GM19035 (cell line): ENCODE measurements at regions not wholly inside any gene's neighbourhood (a gene's known extent, or its start where the extent isn't known, plus 50 kb on each side); places are given as distances from the start of the nearest gene placed in this dataset.
"Not testable (repeated sequence)": the region's sequence is repeated elsewhere in the genome, so short reads cannot be mapped to it uniquely, and the experiment has no call there.

ENCODE experiments used
- ATAC-seq: cut with Tn5 transposase; IDR thresholded peaks from one replicate; pipeline ENCODE4 v1.9.1; 2021; ENCODE audit not compliant: unreplicated experiment

DNA sequence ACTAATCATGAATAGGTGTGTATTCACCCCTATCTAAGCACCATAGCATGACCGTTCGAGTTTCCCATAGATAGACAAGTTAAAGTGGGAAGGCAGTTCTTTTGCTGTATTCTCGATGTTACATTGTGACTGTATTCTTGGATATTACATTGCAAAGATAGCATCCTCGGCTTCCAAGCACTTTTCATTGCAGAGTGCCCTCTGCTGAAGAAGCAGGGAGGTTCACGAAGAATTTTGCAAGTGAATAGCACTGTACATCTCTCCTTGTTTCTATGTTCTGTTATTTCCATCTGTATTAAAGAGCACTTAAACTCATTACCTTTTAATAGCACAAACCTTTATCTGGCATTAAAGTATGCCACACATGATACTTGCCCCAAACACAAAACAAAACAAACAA is 426.7 kb upstream of the ARX start:
- no peak for ATAC-seq

DNA sequence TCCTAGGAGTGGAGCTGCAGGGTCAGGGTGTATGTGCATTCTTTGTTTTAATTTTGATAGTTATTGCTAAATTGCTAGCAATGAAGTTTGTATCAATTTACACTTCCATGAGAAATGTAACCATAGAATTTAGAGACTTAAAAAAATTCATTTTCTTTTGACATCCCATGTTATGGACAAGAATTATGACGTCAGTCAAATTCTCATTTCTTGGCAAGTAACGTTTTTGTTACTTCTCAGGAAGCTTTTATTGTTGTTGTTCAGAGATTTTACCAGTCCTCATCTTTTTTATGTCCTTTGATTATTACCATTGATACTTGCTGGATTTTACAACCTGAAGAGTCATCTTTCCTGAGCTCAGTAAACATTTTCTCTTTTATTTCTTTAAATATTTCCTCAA is 417.5 kb upstream of the ARX start:
- ATAC-seq: no peak

DNA sequence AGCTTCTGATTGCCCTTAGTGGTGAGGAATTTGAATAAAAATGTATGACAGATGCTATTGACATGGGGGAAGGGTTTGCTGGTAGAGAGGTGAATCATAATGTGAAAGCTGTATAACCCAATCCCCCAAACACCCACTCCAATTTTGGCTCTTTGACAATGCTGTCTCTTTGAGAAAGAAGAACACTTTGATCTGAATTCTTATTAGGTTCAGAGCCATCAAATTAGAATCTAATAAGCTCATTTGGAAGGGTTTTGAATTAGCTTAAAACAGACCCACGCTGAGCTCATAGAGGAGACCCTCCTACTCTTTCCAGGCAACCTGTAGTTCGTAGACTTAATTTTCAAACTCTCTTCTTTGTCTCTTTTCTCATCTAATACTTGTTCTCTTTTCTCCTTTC is 416.6 kb upstream of the ARX start:
- ATAC-seq: no peak

DNA sequence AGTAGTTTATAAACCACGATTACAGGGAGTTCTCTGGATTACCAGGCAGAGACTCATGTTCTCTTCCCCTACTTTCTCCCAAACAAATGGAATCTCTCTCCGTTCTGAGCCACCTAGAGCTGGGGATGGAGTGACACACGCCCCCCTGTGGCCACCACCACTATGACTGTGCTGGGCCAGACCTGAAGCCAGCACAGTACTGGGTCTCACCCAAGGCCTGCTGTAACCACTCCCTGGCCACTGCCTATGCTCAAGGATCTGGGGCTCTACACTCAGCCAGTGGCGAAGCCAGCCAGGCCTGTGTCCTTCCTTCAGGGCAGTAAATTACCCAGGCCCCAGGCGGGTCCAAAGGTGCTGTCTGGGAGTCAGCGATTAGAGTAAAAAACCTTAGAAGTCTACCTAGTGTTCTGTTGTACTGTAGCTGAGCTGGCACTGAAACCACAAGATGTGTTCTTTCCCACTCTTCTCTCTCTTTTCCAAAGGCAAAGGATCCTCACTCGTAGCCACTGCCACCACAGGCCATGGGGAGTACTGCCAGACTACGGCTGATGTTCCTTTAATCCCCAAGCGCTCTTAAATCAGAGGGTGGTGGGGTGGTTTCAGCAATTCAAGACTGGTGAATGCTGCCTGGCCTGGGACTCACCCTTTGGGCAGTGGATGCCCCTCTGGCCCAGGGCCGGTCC is 412.2 kb upstream of the ARX start:
- no peak for ATAC-seq

DNA sequence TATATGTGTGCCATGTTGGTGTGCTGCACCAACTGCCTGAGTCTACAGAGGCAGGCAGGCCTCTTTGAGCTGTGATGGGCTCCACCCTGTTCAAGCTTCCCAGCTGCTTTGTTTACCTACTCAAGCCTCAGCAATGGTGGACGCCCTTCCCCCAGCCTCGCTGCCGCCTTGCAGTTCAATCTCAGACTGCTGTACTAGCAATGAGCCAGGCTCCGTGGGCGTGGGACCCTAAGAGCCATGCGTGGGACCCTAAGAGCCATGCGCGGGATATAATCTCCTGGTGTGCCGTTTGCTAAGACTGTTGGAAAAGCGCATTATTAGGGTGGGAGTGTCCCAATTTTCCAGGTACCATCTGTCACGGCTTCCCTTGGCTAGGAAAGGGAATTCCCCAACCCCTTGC is 388.4 kb upstream of the ARX start:
- ATAC-seq: not testable (repeated sequence)

DNA sequence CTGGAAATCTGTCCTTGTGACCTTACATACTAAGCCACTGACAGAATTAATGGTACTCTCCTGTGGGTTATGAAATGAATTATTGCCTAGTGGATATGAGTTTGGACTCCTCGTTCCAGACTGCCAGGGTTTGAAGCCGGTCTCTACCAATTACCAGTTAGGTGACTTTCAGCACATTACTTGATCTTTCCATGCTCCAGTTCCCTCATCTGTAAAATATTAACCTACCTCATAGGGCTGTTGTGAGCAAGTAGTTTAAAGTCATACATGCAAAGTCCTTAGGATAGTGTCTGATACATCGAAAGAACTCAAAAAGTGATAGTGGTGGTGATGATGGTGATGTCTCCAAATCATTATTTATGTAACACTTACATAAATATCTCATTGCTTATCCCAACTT is 373.5 kb upstream of the ARX start:
- ATAC-seq: no peak

DNA sequence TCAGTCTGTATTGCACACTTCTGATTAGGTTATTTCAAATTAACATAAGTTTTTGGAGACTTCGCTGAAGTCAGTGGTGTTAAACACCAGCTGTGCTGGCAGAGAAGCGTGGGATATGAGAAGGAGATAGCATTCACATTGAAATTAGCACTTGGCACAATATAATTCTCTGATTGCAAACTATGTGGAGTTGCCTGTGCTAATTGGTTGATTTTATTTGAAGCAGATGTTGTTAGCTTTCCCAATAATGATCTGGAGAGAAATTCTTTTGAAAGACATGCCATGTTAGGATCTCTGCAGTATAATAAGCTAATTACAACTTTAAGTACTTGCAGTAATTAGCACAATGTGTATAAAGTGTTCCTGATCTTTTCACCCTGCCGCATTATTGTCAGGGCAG is 367.4 kb upstream of the ARX start:
- no peak for ATAC-seq

DNA sequence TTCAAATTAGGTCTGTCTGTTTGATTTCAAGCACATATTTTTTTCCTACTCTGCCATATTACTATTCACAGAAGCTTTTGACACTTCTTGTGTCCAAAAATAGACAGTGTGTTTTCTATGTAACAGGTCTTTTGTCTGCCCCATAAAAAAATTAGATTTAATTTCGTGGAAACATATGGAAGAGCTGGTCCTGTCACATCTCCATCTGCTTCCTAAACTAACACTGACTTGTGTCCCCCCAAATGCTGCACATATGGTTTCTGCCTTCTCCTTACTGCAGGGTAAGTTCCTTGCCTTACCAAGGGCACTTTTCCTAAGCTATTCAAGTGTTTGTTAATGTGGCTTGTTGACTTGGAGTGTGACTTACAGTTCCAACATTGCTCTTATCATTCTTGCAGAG is 340.7 kb upstream of the ARX start:
- no peak for ATAC-seq

DNA sequence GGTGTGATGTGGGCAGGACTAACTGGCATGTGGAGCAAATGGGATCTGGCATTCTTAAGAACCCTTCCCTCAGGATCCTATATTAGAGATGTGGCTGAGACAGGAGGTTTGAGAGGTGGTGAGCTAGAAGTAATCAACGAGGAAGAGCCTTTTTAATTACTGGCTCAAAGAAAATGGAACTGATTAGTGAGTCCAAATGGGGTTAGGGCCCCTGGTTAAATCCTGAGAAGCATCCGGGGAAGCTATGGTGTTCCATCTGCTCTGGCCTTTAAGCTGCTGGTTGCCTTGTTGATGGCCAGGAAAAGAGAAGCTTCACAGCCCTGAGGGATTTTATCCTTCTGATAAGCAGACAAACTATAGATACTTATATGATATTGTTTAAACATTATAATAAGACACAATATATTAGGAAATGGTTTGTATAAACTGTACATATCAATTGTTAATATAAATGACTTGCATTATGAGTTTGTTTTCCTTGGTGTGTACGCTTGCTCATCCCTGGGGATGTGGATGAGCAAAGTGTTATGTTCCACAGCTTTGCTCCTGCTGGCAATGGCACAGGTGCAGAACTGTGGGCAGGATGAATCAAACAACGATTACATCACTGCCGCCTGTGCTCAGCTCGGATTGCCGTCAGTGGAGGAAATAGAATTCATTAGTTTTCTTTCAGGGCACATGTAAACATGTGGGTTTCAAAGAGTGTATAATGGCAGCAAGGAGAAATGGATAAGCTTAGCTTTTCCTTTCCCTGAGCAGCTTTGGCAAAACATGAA is 328.6 kb upstream of the ARX start:
- ATAC-seq: no peak

DNA sequence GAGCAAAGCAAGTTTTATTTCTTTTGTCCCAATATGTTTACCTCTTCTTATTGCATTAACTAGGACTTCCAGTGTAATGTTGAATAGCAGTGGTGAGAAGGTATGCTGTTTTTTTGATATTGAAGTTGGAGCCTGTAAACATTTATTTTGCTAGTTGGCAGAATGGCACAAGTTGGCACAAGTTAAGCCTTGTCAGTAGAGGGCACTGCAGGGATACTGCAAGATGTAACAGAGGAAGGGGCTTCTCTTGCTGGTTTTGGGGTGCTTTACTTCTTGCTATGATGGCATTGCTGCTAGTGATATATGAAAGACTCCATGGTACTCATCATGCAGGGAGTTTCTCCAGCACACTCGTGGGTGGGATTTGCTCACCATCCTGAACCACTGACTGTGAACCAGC is 327.3 kb upstream of the ARX start:
- no peak for ATAC-seq

DNA sequence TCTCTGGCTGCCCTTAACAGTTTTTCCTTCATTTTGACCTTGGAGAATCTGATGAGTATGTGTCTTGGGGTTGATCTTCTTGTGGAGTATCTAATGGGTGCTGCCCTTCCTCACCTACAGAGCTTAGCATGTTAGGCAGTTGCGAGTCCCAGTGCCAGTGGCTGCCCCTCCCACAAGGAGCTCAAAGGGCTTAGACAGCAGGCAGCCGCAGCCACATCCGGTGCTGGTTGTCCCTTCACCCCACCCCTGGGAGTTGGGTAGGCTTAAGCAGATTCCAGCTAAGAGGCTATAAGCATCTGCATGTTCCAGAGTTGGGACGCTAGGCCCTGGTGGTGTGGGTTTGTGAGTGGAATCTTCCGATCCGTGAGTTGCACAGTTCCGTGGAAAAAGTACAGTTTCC is 322.1 kb upstream of the ARX start:
- ATAC-seq: no peak

DNA sequence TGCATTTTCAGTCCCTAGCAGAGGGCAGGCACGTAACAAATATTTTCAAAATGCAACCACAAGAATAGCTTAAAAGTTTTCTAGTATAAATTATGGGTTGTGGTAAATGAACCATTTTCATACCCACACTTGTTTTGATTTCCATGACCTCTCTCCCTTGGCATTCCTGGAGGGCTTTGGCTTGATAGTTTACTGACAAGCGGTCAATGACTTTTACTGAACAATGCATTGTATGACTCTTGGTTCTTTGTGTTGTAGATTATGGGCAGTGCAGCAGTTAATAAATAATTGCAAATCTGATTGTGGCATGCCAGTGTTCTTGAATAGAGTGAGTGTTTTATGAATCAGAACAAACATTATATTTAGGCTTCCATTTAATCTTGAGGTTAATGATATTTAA is 285.2 kb upstream of the ARX start:
- ATAC-seq: no peak

DNA sequence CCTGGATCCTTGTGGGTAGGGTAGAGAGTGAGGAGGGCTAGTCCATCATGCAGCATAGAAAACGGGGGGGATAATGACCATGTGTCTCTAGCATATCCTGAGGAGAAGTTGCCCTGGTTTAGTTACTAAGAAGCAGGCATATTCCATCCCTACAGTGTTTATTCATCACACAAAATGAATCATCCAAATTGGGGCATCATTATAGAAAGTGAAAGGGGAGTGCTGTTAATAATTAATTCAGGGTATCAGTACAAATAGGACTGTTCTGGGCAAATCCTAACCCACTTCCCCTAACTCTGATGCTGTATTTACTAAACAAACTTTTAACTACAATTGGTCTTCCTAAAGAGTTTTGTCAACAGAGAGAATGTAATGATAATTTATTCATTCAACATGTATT is 281.1 kb upstream of the ARX start:
- ATAC-seq: no peak

DNA sequence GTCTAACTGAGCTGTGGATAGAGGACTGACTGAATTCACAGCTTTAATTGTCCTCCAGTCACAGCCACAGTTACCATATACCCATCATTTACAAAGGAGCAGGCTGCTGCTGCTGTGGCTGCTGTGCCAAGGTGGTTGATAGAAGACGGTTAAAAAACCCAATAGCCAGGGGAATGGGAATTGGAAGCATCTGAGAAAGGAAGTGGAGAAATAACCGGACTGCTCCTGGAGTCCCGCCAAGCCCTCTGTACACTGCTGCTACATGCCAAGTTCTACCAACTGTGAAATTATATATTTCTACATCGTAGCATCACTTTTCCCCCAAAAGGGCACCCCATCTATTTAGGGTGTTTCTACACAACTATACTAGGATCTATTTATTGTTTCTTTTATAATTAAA is 279.7 kb upstream of the ARX start:
- ATAC-seq: no peak

DNA sequence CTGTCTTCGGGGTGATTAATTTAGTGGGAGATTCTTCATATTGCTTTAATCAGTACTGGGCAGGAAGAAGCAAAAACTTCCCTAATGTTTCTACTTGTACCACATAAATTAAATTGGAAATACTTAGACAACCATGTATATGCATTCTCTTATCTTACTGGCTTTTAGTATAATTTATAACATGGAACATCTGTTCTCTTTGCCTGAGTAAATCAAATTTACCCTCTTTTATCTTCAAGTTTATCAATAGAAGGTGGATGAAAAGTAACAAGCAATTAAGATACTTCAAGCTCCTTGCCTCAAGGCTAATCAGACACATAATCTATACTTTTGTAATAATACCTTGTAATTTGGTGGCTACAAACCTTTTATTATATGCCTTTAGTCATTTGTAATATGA is 274.4 kb upstream of the ARX start:
- no peak for ATAC-seq

DNA sequence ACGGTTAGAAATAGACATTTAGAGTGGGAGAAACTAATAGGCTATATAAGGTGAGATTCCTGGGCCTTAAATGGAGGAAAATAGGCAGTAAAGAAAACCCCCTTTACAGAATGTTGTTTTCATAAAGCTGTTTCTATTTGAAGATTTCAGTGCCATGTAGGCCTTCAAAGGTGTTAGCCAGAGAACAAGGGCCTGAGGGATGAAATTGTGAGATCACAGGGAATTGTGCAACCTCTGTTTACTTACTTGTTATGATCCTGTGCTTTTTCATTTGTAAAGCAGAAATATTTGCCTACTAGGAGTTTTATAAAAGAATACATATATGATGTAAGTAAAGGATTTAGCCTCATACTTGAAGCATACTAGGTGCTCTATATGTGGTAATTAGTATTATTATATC is 272.9 kb upstream of the ARX start:
- no peak for ATAC-seq

DNA sequence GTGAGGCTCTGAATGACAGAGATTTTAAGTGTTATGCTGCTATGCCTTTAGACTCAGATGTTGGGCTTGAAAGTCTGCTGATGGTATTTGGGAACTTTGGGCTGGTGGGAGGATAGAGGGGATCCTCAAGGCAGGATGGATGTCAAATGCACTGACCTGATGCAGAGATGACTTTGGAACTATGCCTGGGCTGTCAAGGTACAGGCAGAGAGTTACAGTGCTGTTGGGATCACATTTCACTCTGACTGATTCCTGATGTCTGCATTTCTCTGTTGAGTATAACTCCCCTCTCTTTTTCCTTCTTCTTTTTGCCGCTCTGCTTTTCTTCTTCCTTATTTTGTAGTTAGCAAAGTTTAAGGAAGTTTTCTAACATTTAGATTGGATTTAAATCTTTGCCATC is 271.8 kb upstream of the ARX start:
- ATAC-seq: no peak

DNA sequence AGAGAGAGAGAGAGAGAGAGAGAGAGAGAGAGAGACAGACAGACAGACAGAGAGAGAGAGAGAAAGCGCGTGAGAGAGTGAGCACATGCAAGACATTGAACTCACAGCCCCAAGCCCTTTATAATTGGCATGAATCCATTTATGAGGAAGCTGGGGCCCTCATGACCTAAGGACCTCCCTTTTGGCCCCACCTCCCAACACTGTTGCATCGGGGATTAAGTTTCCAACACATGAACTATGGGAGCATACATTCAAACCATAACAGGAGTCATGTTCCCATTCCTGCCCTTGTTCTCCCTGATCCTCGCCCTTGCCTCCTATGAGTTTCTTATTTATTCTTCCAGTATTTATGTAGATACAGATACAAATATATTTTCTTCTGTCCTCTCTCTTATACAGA is 269.8 kb upstream of the ARX start:
- ATAC-seq: no peak

DNA sequence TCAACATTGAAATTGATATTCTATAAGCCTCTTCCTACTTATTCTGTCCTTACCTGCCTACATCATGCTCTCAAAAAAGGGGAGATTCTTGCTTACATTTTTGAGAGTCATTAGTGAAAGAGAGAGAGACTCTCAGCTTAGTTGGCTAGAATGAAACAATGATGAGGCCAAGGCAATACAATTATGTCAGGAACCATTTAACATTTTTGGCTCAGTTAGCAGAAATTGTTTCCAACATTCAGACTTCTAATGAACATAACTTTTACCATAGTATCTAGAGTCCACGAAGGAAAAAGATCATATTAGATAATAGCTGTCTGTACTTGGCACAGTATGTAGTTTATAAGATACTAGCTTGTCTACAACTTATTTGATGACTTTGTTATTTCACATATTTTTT is 263.7 kb upstream of the ARX start:
- no peak for ATAC-seq

DNA sequence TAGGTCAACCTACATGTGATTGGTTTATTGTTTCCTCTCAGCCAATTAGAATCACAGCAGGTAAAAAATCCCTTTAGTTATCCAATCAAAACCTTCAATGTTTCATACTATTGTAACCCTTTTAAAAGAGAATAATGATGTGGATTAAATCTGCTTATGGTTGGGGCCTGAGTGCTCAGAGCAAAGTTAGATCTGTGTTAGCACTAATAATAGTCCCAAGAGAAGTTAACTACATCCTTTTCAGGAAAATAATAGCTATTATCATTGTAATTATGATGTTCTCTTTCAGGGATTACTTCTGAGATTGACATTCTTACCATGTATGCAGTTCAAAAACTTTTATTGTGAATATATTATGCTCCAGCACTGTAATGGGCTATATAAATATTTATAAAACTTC is 262.6 kb upstream of the ARX start:
- no peak for ATAC-seq

DNA sequence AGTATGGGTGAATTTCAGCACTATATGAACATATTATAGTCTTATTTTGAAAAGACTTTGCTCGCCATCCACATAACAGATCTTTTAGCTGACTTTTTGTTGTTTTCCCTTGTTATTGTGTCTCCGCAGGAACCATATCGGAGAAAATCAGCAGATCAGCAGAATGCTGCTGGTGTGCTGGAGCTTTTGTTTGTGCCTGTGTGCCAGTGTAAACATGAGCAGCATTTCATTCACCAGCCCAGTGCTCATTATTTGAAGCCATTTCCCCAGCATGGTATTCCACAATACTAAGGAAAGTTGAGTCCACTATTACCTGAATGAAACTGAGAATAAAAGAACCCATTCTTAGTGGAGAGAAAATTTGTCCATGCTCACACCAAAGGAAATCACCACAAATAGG is 261.8 kb upstream of the ARX start:
- no peak for ATAC-seq

DNA sequence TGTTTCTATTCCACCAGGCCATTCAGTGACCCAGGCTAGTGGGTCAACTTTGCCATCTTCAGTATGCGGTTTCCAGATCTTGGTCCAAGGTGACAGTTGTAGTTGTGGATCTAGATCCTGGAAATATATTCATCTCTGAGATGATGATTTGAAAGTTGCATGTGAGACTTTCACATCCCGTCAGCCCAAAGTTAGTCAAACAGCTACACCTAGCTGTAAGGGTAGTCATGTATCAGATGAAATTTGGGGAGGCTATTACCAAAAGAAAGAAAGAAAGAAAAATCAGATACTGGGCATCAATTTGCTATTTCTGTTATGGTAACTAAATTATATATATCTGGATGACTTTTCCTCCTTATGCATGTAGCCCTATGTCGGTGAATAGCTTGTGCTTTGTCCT is 259.4 kb upstream of the ARX start:
- ATAC-seq: no peak

DNA sequence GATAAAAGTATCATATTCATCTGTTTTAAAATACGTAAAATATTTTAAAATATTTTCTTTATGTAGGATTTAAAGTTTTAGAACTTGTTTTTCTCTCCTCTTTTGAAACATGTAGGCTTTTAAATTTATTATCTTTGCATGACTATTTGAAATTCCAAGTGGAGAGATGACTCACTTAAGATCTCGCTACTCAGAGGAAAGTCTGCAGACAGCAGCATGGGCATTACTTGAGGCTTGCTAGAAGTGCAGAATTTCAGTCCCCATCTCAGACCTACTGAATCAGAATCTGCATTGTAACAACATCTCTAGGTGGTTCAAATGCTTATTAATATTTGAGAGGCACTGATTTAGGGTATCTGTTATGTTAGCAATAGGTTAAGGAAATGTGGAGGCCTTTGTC is 225.7 kb upstream of the ARX start:
- no peak for ATAC-seq
